Neural cell (in vitro differentiated cells): ENCODE measurements at regions not wholly inside any gene's neighbourhood (a gene's known extent, or its start where the extent isn't known, plus 50 kb on each side); places are given as distances from the start of the nearest gene placed in this dataset.

Experiments
- CTCF ChIP-seq: fragments of 450-650 bp; IDR thresholded peaks from 2 replicates; pipeline ENCODE4 v1.5.1; 2014; ENCODE audit warnings: antibody characterized with exemption, mild to moderate bottlenecking, moderate library complexity; ENCODE audit not compliant: poor library complexity, severe bottlenecking
- POLR2AphosphoS5 ChIP-seq: IDR thresholded peaks from 2 replicates; pipeline ENCODE4 v1.6.1; 2012
- TAF1 ChIP-seq: IDR thresholded peaks from 2 replicates; pipeline ENCODE4 v1.6.1; 2012; ENCODE audit warnings: low read depth
- TF ChIP-seq, protein P1 (sequence below): IDR thresholded peaks from 2 replicates; pipeline ENCODE4 v1.6.1; 2012; ENCODE audit warnings: borderline replicate concordance

DNA sequence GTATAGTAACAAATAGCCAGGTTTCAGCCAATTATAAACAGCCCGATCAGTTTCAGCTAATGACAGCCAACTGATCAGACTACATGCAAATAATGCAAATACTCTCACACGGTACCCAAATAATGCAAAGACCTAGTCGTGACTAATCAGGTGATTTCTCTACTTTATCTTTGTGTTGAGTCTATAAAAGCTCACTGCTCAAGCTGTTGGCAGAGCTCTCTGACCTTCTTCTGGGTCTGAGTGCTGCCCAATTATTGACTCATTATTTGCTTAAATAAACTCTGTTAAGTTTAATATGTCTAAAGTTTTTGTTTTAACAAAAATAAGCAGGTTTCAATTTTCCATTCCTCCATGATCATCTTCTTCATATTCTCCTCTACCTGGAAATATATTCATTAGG, 1971.7 kb downstream of the SUCLG1 start:
- TF ChIP-seq CTCF = no peak
- no peak for TF ChIP-seq POLR2AphosphoS5
- TF ChIP-seq, protein P1, sequence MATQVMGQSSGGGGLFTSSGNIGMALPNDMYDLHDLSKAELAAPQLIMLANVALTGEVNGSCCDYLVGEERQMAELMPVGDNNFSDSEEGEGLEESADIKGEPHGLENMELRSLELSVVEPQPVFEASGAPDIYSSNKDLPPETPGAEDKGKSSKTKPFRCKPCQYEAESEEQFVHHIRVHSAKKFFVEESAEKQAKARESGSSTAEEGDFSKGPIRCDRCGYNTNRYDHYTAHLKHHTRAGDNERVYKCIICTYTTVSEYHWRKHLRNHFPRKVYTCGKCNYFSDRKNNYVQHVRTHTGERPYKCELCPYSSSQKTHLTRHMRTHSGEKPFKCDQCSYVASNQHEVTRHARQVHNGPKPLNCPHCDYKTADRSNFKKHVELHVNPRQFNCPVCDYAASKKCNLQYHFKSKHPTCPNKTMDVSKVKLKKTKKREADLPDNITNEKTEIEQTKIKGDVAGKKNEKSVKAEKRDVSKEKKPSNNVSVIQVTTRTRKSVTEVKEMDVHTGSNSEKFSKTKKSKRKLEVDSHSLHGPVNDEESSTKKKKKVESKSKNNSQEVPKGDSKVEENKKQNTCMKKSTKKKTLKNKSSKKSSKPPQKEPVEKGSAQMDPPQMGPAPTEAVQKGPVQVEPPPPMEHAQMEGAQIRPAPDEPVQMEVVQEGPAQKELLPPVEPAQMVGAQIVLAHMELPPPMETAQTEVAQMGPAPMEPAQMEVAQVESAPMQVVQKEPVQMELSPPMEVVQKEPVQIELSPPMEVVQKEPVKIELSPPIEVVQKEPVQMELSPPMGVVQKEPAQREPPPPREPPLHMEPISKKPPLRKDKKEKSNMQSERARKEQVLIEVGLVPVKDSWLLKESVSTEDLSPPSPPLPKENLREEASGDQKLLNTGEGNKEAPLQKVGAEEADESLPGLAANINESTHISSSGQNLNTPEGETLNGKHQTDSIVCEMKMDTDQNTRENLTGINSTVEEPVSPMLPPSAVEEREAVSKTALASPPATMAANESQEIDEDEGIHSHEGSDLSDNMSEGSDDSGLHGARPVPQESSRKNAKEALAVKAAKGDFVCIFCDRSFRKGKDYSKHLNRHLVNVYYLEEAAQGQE = no peak
- TF ChIP-seq TAF1 = no peak
